Stomach smooth muscle (tissue), 2 donors: ENCODE measurements at regions not wholly inside any gene's neighbourhood (a gene's known extent, or its start where the extent isn't known, plus 50 kb on each side); places are given as distances from the start of the nearest gene placed in this dataset.
"Not testable (repeated sequence)": the region's sequence is repeated elsewhere in the genome, so short reads cannot be mapped to it uniquely, and the experiment has no call there.

Experiments
- H3K27ac ChIP-seq: one replicate; pipeline ENCODE4 v1.7.0; 2013; ENCODE audit warnings: mild to moderate bottlenecking, low read length, inconsistent platforms
- H3K27me3 ChIP-seq, 2 donors: one replicate each; pipeline ENCODE4 v1.7.0; 2013; ENCODE audit warnings: low read length in 2 of 2; ENCODE audit not compliant: insufficient read depth in 2 of 2, control insufficient read depth in 1 of 2
- H3K36me3 ChIP-seq, 2 donors: one replicate each; pipeline ENCODE4 v1.7.0; 2013; ENCODE audit warnings: low read length in 2 of 2; ENCODE audit not compliant: control insufficient read depth in 2 of 2, insufficient read depth in 2 of 2
- H3K4me1 ChIP-seq: one replicate; pipeline ENCODE4 v1.7.0; 2013; ENCODE audit warnings: low read length; ENCODE audit not compliant: control insufficient read depth, insufficient read depth
- H3K4me3 ChIP-seq, 2 donors: one replicate each; pipeline ENCODE4 v1.7.0; 2013; ENCODE audit warnings: low read length in 2 of 2
- H3K9ac ChIP-seq, 2 donors: one replicate each; pipeline ENCODE4 v1.7.0; 2013; ENCODE audit warnings: low read length in 2 of 2, mild to moderate bottlenecking in 1 of 2
- H3K9me3 ChIP-seq, 2 donors: one replicate each; pipeline ENCODE4 v1.7.0; 2013; ENCODE audit warnings: low read length in 2 of 2; ENCODE audit not compliant: control insufficient read depth in 2 of 2
- donor health status: healthy.
- donor health status: Pancreatic carcinoma.

DNA sequence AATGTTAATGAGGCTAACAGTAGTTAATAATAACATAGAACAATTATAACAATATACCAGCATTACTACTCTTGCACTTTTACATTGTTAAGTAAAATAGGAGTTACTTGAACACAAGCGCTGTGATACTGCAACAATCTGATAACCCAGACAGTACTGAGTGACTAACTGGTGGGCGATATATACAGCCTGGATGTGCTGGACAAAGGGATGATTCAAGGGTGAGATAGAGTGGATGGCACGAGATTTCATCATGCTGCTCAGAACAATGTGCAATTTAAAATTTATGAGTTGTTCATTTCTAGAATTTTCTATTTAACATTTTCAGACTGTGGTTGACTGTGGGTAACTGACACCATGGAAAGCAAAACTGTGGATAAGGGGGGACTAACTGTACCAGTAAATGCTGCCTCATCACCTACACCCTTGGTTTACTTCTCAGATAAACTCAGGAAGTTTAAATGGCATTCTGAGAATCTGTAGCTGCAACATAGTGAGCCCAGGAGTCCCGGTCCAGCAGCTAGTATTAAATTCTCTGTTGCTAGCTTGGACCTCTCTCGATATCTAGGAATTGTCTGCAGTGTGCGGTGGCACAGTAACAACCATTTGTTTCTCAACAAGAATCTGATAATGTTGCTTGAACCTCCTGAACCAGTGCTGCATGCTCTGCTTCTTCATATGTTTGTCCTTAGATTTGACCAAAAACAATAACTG is 80.9 kb upstream of the SEC22B start:
- H3K4me3 ChIP-seq, H3K36me3 ChIP-seq, H3K4me1 ChIP-seq, H3K9me3 ChIP-seq, H3K27me3 ChIP-seq, H3K9ac ChIP-seq, H3K27ac ChIP-seq: not testable (repeated sequence)

DNA sequence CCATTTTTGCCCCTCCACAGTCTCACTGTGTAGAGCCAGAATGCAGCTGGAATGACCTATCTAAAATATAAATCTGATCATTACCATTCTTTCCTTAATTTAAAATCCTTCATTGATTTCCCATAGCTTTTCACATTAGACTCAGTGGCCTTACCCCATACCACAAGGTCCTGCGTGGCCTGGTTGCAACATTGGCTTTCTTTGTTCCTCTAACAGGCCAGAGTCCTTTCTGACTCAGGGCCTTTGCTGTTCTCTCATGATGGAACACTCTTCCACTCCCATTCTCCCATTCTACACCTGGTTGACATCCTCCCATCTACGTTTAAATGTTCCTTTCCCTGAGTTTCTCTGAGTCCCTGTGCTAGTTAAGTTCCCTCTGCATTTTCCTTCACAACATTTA is 74.4 kb upstream of the SEC22B start:
- H3K9me3 ChIP-seq, H3K27ac ChIP-seq, H3K4me1 ChIP-seq, H3K4me3 ChIP-seq, H3K36me3 ChIP-seq, H3K27me3 ChIP-seq, H3K9ac ChIP-seq: not testable (repeated sequence)

DNA sequence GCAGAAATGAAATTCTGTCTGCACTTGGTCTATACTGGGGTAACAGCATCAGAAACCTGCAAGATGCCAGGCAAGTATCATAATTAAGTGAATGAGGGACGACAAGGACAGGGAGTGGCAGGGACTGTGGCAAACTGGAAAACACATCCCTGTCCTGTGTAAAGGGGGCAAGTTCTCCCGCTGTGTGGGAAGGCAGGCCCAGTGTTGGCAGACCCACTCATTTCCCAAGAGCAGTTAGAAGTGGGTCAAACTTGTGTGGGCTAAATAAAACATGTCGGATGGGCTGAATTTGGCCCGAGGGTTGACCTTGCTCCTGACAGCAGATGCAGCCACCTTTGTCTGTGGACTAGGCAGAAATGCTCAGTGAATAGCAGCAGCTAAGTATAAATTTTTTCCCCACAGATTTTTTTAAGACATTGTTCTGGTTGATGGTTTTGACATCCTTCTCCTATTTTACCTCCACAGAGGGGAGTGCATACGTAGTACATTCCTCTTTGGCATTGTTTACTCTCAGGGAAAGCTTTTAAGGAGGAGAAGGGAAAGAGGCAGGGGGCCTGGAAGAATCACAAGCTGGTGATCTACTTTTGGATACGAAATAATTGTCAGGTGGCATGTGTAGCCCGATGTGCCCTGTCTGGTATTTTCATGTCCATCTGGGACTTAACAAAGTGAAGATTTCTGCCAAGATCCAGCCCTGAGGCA is 72.6 kb upstream of the SEC22B start:
- H3K4me3 ChIP-seq, H3K9me3 ChIP-seq, H3K27ac ChIP-seq, H3K4me1 ChIP-seq, H3K9ac ChIP-seq, H3K27me3 ChIP-seq, H3K36me3 ChIP-seq: not testable (repeated sequence)

DNA sequence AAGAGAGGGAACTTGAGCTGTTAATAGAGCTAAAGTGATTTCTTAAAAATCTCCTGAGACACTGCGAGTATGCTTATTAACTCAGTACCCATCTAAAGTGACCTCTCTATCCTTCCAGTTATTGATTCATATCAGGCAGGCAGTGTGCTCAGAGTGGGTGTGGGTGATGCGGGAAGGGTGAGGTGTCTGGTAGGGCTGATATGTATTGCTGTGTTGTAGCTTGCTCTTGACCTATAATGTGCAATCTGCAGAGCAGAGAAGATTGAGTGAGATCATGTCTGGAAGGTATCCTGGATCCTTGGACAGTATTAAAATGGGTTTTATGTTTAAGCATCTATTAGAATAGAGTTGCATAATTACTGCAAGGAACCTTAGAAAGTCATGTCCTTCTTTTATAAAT is 71.9 kb upstream of the SEC22B start:
- H3K4me3 ChIP-seq = not testable (repeated sequence)

DNA sequence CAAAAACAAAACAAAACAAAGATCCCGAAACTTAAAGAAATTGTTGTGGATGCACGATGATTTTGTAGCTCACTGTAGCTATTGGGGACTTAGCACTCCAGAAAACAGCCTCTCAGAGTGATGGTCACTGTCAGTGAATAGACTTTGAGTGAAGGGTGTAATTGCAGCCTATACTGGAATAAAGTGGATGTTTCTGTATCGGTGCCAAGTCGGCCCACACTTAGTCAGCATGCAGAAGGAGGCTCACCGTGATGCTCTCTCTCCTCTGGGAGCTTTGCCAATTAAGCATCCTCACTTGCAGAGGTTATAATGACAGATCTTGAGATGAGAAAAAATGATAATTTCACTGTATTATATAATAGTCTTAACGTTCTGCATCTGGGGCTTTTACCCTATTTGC is 67.5 kb upstream of the SEC22B start:
- H3K4me3 ChIP-seq, H3K27ac ChIP-seq, H3K27me3 ChIP-seq, H3K4me1 ChIP-seq, H3K9ac ChIP-seq, H3K9me3 ChIP-seq, H3K36me3 ChIP-seq: not testable (repeated sequence)

More for the DNA sequence above, 71.9 kb upstream of the SEC22B start:
- H3K27ac ChIP-seq, H3K4me1 ChIP-seq, H3K9me3 ChIP-seq, H3K27me3 ChIP-seq, H3K9ac ChIP-seq, H3K36me3 ChIP-seq: not testable (repeated sequence)

DNA sequence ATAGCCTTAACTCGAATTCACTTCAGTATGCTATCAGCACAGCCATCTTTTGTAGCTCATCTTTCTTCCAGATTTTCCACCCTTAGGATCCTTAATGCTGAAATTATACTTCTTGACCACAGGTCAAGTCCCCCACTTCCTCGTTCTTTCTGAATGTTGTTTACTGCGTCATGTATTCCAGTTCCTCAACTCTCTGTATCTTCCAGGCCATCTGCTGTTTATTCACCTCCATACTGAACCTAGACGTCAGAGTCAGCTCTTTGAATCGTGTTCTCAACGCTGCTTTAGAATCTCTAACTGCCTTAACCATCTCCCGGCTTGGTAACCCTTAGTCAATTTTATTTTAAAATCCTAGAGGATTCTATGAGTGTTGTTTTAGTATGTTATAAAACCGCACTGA is 66.3 kb upstream of the SEC22B start:
- H3K9me3 ChIP-seq, H3K9ac ChIP-seq, H3K36me3 ChIP-seq, H3K27ac ChIP-seq, H3K27me3 ChIP-seq, H3K4me1 ChIP-seq, H3K4me3 ChIP-seq: not testable (repeated sequence)

DNA sequence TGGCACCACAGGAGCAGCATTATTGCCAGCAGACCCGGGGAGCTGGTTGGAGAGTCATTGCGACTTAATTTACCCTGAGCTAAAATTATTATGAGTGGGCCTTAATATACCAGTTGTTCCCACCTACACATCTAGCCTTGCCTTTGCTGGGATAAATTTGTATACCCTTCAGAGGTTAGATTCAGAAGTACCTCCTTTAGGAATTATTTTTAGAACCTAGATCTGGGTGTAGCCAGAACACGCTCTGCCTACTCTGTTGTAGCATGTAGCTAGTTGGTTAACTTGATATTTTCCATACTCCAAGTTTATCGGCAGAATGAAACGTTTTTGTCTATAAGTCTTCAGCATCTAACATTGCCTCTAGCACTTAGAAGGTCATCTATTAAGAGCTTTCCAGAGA is 65.5 kb upstream of the SEC22B start:
- H3K27me3 ChIP-seq, H3K9ac ChIP-seq, H3K36me3 ChIP-seq, H3K4me3 ChIP-seq, H3K9me3 ChIP-seq, H3K27ac ChIP-seq, H3K4me1 ChIP-seq: not testable (repeated sequence)

DNA sequence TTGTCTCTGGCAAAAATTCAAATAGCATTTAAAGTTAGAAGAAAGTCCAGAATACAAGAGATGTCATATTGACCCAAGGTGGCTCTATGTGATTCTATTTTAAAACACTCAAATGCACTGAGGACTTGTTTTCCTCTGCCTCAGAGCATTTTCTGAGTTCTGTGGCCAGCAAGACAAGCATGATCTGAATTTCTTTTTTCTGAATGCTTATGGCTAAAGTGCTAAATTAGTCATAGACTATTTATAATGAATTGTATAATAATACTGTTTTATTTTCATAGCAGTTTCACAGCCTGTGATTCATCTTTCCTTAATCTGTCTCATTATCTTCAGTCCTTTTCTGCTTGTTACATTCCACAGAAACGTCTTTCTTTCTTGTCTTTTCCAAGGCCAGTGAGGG is 63.9 kb upstream of the SEC22B start:
- H3K9me3 ChIP-seq, H3K36me3 ChIP-seq, H3K4me1 ChIP-seq, H3K27me3 ChIP-seq, H3K4me3 ChIP-seq, H3K9ac ChIP-seq, H3K27ac ChIP-seq: not testable (repeated sequence)

DNA sequence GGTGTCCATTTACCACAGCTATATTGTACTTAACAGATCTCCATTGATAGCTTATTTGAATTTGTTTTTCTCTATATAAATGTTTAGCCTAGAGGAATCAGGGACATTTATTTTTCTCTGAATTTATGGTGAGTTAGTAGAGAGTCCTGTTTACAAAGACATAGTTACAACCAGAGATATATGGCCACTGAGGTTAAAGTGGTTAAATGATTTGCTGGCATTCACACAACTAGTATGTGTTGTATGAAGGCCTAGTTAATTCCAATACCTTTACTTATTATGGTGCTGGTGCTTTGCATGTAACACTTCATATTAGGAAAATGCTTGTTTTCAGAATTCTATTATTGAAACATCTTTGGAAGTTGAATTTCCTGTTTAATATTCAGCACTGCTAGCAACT is 63.0 kb upstream of the SEC22B start:
- not testable (repeated sequence) for H3K27ac ChIP-seq, H3K27me3 ChIP-seq, H3K4me1 ChIP-seq, H3K36me3 ChIP-seq, H3K9me3 ChIP-seq, H3K4me3 ChIP-seq, H3K9ac ChIP-seq

DNA sequence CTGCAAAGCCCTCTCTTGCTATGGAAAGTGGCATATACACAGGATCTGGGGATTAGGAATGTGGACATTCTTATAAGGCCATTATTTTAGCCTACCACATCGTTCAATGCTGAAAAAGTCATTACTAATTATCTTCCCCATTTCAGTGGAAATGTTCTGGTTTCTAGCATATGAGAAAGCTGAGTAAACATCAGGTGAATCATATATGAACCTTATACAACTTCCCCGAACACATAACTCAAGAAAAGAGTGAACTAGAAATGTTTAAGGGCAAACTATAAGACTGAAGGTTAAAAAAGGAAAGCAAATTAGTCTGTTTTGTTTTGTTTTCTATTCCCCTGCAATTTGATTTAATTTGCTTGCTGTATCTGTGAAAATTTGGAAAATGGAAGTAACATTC is 62.5 kb upstream of the SEC22B start:
- not testable (repeated sequence) for H3K4me3 ChIP-seq, H3K27me3 ChIP-seq, H3K9ac ChIP-seq, H3K27ac ChIP-seq, H3K4me1 ChIP-seq, H3K36me3 ChIP-seq, H3K9me3 ChIP-seq

DNA sequence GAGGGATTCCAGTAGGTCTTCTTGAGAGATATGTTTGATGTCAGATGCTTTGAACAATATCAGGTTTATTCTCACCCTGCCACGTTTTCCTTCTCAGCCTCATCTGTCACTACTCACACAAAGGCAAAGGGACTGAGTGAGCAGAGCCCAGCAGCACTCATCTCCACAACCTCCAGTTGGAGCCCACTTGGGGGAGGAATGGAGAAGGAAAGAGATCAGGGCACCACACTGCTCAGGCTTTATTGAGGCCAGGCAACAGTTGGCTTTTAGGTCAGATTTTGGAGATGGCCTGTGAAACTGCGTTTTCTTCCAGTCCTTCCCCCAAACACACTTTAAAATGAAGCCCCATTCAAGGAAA is 57.3 kb upstream of the SEC22B start:
- not testable (repeated sequence) for H3K27me3 ChIP-seq, H3K4me1 ChIP-seq, H3K9me3 ChIP-seq, H3K4me3 ChIP-seq, H3K9ac ChIP-seq, H3K36me3 ChIP-seq, H3K27ac ChIP-seq
